Progenitor cell of endocrine pancreas (in vitro differentiated cells): ENCODE measurements at regions not wholly inside any gene's neighbourhood (a gene's known extent, or its start where the extent isn't known, plus 50 kb on each side); places are given as distances from the start of the nearest gene placed in this dataset.

Experiments
- DNase-seq: peaks from one replicate; pipeline ENCODE4 v3.0.0; 2021; ENCODE audit warnings: low spot score; ENCODE audit not compliant: unreplicated experiment
- H3K27ac Mint-ChIP-seq: 2 replicates; pipeline ENCODE4 v1.8.0; 2021; ENCODE audit warnings: mild to moderate bottlenecking, moderate library complexity, mixed read lengths
- H3K27me3 Mint-ChIP-seq: 2 replicates; pipeline ENCODE4 v1.8.0; 2021; ENCODE audit warnings: mixed read lengths
- H3K36me3 Mint-ChIP-seq: 2 replicates; pipeline ENCODE4 v1.8.0; 2022; ENCODE audit warnings: mixed read lengths; ENCODE audit not compliant: insufficient read depth
- H3K4me1 Mint-ChIP-seq: 2 replicates; pipeline ENCODE4 v1.8.0; 2021; ENCODE audit warnings: low read depth, mixed read lengths
- H3K4me3 Mint-ChIP-seq: 2 replicates; pipeline ENCODE4 v1.8.0; 2021; ENCODE audit warnings: low read depth, mild to moderate bottlenecking, moderate library complexity, mixed read lengths
- H3K9me3 Mint-ChIP-seq: 2 replicates; pipeline ENCODE4 v1.8.0; 2021; ENCODE audit warnings: low read depth, mixed read lengths
- CTCF ChIP-seq: fragments of 200-600 bp; sonication (generic); IDR thresholded peaks from one replicate; pipeline ENCODE4 v1.5.0; 2021; ENCODE audit warnings: antibody characterized with exemption, mild to moderate bottlenecking; ENCODE audit not compliant: unreplicated experiment

DNA sequence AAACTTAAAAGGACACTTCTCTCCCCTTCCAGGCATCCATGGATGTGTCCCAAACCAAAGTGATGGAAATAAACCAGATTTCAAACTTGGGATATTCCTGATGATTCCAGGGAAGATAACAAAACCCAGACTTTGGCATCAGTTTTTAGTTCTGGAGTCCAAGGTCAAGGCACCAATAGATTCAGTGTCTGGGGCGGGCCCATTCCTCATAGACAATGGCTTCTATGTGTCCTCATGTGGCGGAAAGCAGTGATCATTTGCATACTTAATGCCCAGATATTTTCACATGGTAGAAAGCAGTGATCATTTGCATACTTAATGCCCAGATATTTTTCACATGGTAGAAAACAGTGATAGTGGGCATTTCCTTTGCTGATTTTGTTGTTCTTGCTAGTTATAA, 151.4 kb upstream of the DAP start:
- peaks cover 10% of the 10 kb centered on the region for H3K27me3 Mint-ChIP-seq
- DNase-seq: no peak
- no peak overlapping the region for H3K4me3 Mint-ChIP-seq
- TF ChIP-seq CTCF: no peak
- H3K9me3 Mint-ChIP-seq: no peaks in the 10 kb centered on the region
- H3K27ac Mint-ChIP-seq: no peak overlapping the region
- no peaks in the 10 kb centered on the region for H3K4me1 Mint-ChIP-seq
- no peaks in the 10 kb centered on the region for H3K36me3 Mint-ChIP-seq

- TF ChIP-seq CTCF: no peak
- H3K27me3 Mint-ChIP-seq: peaks cover 7% of the 10 kb centered on the region
- no peaks in the 10 kb centered on the region for H3K36me3 Mint-ChIP-seq
- H3K4me3 Mint-ChIP-seq: no peak overlapping the region
- H3K9me3 Mint-ChIP-seq: no peaks in the 10 kb centered on the region
- no peaks in the 10 kb centered on the region for H3K4me1 Mint-ChIP-seq
- no peak overlapping the region for H3K27ac Mint-ChIP-seq
- DNase-seq: no peak
Measured at GRCh38 chr5:10910261-10910660, 149.2 kb upstream of the DAP start.

DNA sequence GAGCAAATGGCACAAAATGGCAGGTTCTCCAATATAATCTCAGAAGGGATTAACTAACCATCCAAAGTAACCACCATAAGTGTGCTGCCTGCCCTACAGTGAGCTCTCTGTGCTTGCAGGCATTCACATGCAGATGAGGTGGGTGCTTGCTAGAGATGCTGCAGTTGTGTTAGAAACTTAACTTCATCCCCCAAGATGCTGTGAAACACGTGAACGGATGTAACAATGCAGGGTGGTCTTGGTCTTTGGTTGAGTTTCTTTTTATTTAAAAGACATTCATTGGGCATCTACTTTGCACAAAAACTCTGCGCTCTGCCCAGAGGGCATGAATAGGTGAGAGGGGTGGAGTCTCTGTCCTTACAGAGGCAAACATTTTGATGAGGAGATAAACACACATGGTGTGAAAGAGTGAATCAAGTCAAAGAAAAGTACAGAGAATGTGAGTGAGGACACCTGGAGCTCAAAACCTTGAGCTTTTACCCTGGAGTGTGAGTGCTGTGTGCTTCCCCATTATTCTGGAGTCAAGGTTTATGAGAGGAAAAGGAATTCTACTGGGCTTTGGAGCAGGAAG, 143.9 kb upstream of the DAP start:
- H3K4me3 Mint-ChIP-seq: no peak overlapping the region

GRCh38 chr5:10903786-10904560, 142.9 kb upstream of the DAP start:
- Mint-ChIP-seq H3K27ac (no peak overlapping the region), H3K36me3 (no peaks in the 10 kb centered on the region), H3K9me3 (no peaks in the 10 kb centered on the region), H3K27me3 (peaks cover 23% of the 10 kb centered on the region), H3K4me3 (no peak overlapping the region), H3K4me1 (peaks cover 7% of the 10 kb centered on the region)
- no peak for DNase-seq
- TF ChIP-seq CTCF: no peak

More for the DNA sequence above, 143.9 kb upstream of the DAP start:
- TF ChIP-seq CTCF: no peak
- peaks cover 7% of the 10 kb centered on the region for H3K4me1 Mint-ChIP-seq
- no peaks in the 10 kb centered on the region for H3K36me3 Mint-ChIP-seq
- H3K9me3 Mint-ChIP-seq: no peaks in the 10 kb centered on the region
- no peak overlapping the region for H3K27ac Mint-ChIP-seq
- peaks cover 23% of the 10 kb centered on the region for H3K27me3 Mint-ChIP-seq
- no peak for DNase-seq

DNA sequence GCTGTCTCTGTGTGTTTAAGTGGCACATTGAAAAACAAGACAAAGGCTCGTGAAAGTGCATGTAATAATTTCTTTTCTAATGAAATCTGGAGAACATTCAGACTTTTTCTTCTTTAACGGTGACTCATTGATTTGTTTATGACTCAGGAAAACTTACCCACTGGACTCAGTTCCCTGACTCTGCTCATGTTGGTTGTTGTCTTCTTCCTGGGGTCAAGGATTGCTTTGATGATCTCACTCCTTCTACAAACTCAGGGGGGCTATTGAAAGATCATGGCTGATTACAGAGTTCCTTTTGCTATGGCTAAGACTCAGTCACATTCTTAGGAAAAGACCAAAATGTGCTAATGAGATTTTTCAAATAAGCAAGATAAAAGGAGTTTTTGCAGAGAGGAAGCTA, 141.1 kb upstream of the DAP start:
- H3K4me1 Mint-ChIP-seq: peaks cover 7% of the 10 kb centered on the region
- H3K36me3 Mint-ChIP-seq: no peaks in the 10 kb centered on the region
- no peak for DNase-seq
- H3K9me3 Mint-ChIP-seq: no peaks in the 10 kb centered on the region
- TF ChIP-seq CTCF: no peak
- no peak overlapping the region for H3K27ac Mint-ChIP-seq
- no peak overlapping the region for H3K4me3 Mint-ChIP-seq
- peaks cover 27% of the 10 kb centered on the region for H3K27me3 Mint-ChIP-seq
